ENCODE measurements at regions not wholly inside any gene's neighbourhood (a gene's known extent, or its start where the extent isn't known, plus 50 kb on each side); places are given as distances from the start of the nearest gene placed in this dataset.

GRCh38 chr9:13988944-13989343, 325.0 kb downstream of the NFIB start:
- TF ChIP-seq CTCF (IDR thresholded peaks at IDR 0.05) (no peak), POLR2A (IDR thresholded peaks at IDR 0.05) (no peak)

Measured in uterus (tissue), 2 donors.